Fibroblast of skin of abdomen (primary cell): ENCODE measurements at regions not wholly inside any gene's neighbourhood (a gene's known extent, or its start where the extent isn't known, plus 50 kb on each side); places are given as distances from the start of the nearest gene placed in this dataset.
A peak's percentile ranks its signal among the peaks of the same experiment; 100 is the strongest.

Experiments
- DNase-seq: peaks from one replicate; pipeline ENCODE4 v3.0.0-alpha.2; 2013

- DNase-seq, result no peak
Measured at GRCh38 chr10:44023517-44023916, 361.4 kb downstream of the CXCL12 start.

- no peak for DNase-seq
Measured at GRCh38 chr10:44022203-44022602, 362.7 kb downstream of the CXCL12 start.

- DNase-seq, result no peak
Measured at GRCh38 chr10:44020322-44021111, 364.4 kb downstream of the CXCL12 start.

- DNase-seq, result no peak
Measured at GRCh38 chr10:44017483-44018145, 367.3 kb downstream of the CXCL12 start.

GRCh38 chr10:44016589-44017482 is 368.1 kb downstream of the CXCL12 start:
- DNase-seq, result peak; percentile 14

GRCh38 chr10:44015702-44016500 is 367.2 kb upstream of the ZNF32 start:
- DNase-seq, result no peak

GRCh38 chr10:44014644-44015250 is 366.1 kb upstream of the ZNF32 start:
- DNase-seq, result no peak

- no peak for DNase-seq
Measured at GRCh38 chr10:44013981-44014380, 365.3 kb upstream of the ZNF32 start.

GRCh38 chr10:44012921-44013320 is 364.2 kb upstream of the ZNF32 start:
- no peak for DNase-seq

- no peak for DNase-seq
Measured at GRCh38 chr10:44011603-44011981, 362.9 kb upstream of the ZNF32 start.

- DNase-seq, result no peak
Measured at GRCh38 chr10:44010873-44011602, 362.4 kb upstream of the ZNF32 start.

- no peak for DNase-seq
Measured at GRCh38 chr10:44009891-44010632, 361.4 kb upstream of the ZNF32 start.

- no peak for DNase-seq
Measured at GRCh38 chr10:44008917-44009709, 360.4 kb upstream of the ZNF32 start.

- DNase-seq, result peak; percentile 29
Measured at GRCh38 chr10:44008270-44008916, 359.7 kb upstream of the ZNF32 start.

- no peak for DNase-seq
Measured at GRCh38 chr10:44006771-44007170, 358.1 kb upstream of the ZNF32 start.

- DNase-seq, result no peak
Measured at GRCh38 chr10:44005788-44006099, 357.1 kb upstream of the ZNF32 start.

GRCh38 chr10:44004913-44005787 is 356.5 kb upstream of the ZNF32 start:
- DNase-seq, result no peak
